ENCODE measurements at regions not wholly inside any gene's neighbourhood (a gene's known extent, or its start where the extent isn't known, plus 50 kb on each side); places are given as distances from the start of the nearest gene placed in this dataset.

DNA sequence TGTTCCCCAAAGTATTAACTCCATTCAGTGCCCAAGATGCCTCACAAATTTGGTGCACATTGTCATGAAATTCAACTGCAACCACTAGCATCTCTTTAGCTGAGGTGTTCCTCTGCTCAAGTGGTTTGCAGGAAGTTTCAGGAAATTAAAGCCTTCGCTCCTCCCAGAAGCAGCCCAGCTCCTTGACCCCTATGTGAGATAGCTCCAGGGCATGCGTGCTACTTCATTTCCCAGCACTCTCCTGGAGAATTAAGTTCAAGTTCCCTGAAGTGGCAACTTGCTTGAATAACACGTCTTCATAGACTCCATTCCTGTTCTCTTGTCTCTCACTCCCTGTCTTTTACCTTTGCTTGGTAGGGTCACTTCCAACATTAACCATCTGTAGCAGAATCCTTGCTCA lies 750.3 kb downstream of the REEP3 start:
- TF ChIP-seq EZH2phosphoT487 (IDR thresholded peaks at IDR 0.05; ENCODE audit: low read depth, severe bottlenecking, unreplicated experiment) (no peak), EZH2 (IDR thresholded peaks at IDR 0.05; ENCODE audit: borderline replicate concordance) (no peak)
- TF ChIP-seq, protein P1, sequence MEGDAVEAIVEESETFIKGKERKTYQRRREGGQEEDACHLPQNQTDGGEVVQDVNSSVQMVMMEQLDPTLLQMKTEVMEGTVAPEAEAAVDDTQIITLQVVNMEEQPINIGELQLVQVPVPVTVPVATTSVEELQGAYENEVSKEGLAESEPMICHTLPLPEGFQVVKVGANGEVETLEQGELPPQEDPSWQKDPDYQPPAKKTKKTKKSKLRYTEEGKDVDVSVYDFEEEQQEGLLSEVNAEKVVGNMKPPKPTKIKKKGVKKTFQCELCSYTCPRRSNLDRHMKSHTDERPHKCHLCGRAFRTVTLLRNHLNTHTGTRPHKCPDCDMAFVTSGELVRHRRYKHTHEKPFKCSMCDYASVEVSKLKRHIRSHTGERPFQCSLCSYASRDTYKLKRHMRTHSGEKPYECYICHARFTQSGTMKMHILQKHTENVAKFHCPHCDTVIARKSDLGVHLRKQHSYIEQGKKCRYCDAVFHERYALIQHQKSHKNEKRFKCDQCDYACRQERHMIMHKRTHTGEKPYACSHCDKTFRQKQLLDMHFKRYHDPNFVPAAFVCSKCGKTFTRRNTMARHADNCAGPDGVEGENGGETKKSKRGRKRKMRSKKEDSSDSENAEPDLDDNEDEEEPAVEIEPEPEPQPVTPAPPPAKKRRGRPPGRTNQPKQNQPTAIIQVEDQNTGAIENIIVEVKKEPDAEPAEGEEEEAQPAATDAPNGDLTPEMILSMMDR (IDR thresholded peaks at IDR 0.05; ENCODE audit: poor library complexity), result no peak

Data from hepatocyte (in vitro differentiated cells).